Large intestine (tissue), 3 donors: ENCODE measurements at regions not wholly inside any gene's neighbourhood (a gene's known extent, or its start where the extent isn't known, plus 50 kb on each side); places are given as distances from the start of the nearest gene placed in this dataset.

Experiments
- DNase-seq, 2 donors: peaks; one replicate each; pipeline versions ENCODE4 v3.0.0 to v3.0.0-alpha.2; 2013
- H3K27ac ChIP-seq: one replicate; pipeline ENCODE4 v1.5.1; 2013; ENCODE audit warnings: low read length
- H3K27me3 ChIP-seq: 2 replicates; pipeline ENCODE4 v1.6.1; 2013; ENCODE audit warnings: low read length; ENCODE audit not compliant: control insufficient read depth, insufficient read depth
- H3K36me3 ChIP-seq: 2 replicates; pipeline ENCODE4 v1.6.1; 2013; ENCODE audit warnings: low read length; ENCODE audit not compliant: control insufficient read depth, insufficient read depth
- H3K4me1 ChIP-seq: one replicate; pipeline ENCODE4 v1.6.1; 2013; ENCODE audit warnings: low read length; ENCODE audit not compliant: control insufficient read depth, insufficient read depth
- H3K4me3 ChIP-seq: one replicate; pipeline ENCODE4 v1.5.1; 2013; ENCODE audit warnings: low read length
- H3K9me3 ChIP-seq: one replicate; pipeline ENCODE4 v1.6.1; 2013; ENCODE audit warnings: mild to moderate bottlenecking, low read depth, low read length, moderate library complexity; ENCODE audit not compliant: control insufficient read depth
- WGBS: methylation state at CpG from one replicate; pipeline ENCODE4 v1.1.5; 2013; ENCODE audit warnings: low lambda C conversion rate; ENCODE audit not compliant: insufficient coverage; 5-methylcytosine and 5-hydroxymethylcytosine counted together

GRCh38 chr1:232435729-232436128 lies 194.2 kb downstream of the SIPA1L2 start:
- WGBS = no CpG with 5 or more reads among the region's 3 CpGs
- peak; percentile 17 to 18 for DNase-seq
- H3K27me3 ChIP-seq = no peaks in the 10 kb centered on the region
- peaks cover 49% of the 10 kb centered on the region for H3K36me3 ChIP-seq
- no peaks in the 10 kb centered on the region for H3K9me3 ChIP-seq
- H3K27ac ChIP-seq = no peak overlapping the region
- no peaks in the 10 kb centered on the region for H3K4me1 ChIP-seq
- no peak overlapping the region for H3K4me3 ChIP-seq

GRCh38 chr1:232432313-232432712 lies 197.6 kb downstream of the SIPA1L2 start:
- H3K27ac ChIP-seq = no peak overlapping the region
- H3K4me1 ChIP-seq = no peaks in the 10 kb centered on the region
- H3K27me3 ChIP-seq = no peaks in the 10 kb centered on the region
- H3K9me3 ChIP-seq = no peaks in the 10 kb centered on the region
- H3K36me3 ChIP-seq = peaks cover 31% of the 10 kb centered on the region
- DNase-seq = no peak
- 100% methylated on average over 1 of the region's 8 CpGs for WGBS
- no peak overlapping the region for H3K4me3 ChIP-seq

DNA sequence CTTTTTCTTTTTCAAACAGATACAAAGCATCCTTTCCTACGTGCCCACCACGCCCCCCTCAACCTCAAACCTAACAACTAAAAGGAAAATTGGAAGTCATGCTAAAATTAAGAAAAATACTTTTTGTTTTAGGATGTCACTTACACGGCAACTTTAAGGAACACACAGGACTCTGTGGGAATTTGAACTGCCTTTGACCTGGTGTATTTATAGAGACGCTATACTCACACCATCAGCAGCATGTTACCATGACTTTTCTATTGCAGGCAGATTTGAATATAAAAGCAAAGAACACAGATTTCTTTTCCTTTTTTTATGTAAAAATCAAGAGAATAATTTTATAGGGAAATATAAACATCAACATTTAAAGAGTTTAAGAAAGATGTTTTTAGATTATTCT lies 198.2 kb downstream of the SIPA1L2 start:
- H3K27me3 ChIP-seq = no peaks in the 10 kb centered on the region
- no peak for DNase-seq
- H3K27ac ChIP-seq = no peak overlapping the region
- H3K36me3 ChIP-seq = peaks cover 35% of the 10 kb centered on the region
- WGBS = no CpG with 5 or more reads among the region's 4 CpGs
- no peaks in the 10 kb centered on the region for H3K4me1 ChIP-seq
- H3K9me3 ChIP-seq = no peaks in the 10 kb centered on the region
- no peak overlapping the region for H3K4me3 ChIP-seq

- no peaks in the 10 kb centered on the region for H3K4me1 ChIP-seq
- no peaks in the 10 kb centered on the region for H3K27me3 ChIP-seq
- H3K36me3 ChIP-seq = peaks cover 33% of the 10 kb centered on the region
- no peak for DNase-seq
- no peak overlapping the region for H3K4me3 ChIP-seq
- H3K9me3 ChIP-seq = no peaks in the 10 kb centered on the region
- no peak overlapping the region for H3K27ac ChIP-seq
- no CpG with 5 or more reads among the region's 6 CpGs for WGBS
Measured at GRCh38 chr1:232431326-232431725, 198.6 kb downstream of the SIPA1L2 start.

DNA sequence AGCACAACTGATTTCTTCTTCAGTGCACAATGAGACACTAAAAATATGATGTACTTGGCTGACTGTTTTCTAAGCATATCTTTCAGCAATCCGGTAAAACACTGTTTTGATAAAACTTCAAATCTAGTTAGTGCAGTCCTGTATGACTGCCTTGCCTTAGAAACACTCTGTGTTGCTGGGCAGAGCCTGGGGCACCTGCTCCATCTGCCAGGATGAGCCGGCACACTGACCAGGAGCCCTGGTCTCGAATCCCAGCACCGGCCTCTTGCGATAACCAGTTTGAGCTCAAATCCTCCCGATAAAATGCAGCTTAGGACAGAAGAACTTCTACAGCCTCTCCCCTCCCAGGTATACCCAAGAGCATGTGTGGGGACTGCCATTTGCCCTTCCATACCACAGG lies 199.5 kb downstream of the SIPA1L2 start:
- Histone ChIP-seq H3K9me3 (no peaks in the 10 kb centered on the region), H3K27ac (no peak overlapping the region), H3K4me1 (no peaks in the 10 kb centered on the region), H3K27me3 (no peaks in the 10 kb centered on the region), H3K4me3 (no peak overlapping the region), H3K36me3 (peaks cover 33% of the 10 kb centered on the region)
- WGBS = no CpG with 5 or more reads among the region's 6 CpGs
- no peak for DNase-seq

- Histone ChIP-seq H3K27me3 (no peaks in the 10 kb centered on the region), H3K36me3 (peaks cover 23% of the 10 kb centered on the region)
Measured at GRCh38 chr1:232428786-232429530, 201.0 kb downstream of the SIPA1L2 start.

GRCh38 chr1:232428036-232428645 lies 201.8 kb downstream of the SIPA1L2 start:
- Histone ChIP-seq H3K27ac (no peak overlapping the region), H3K9me3 (no peaks in the 10 kb centered on the region), H3K27me3 (no peaks in the 10 kb centered on the region), H3K4me3 (no peak overlapping the region), H3K4me1 (no peaks in the 10 kb centered on the region), H3K36me3 (peaks cover 23% of the 10 kb centered on the region)
- WGBS = no CpG with 5 or more reads among the region's 3 CpGs
- DNase-seq = no peak

More at GRCh38 chr1:232428786-232429530, 201.0 kb downstream of the SIPA1L2 start:
- 43% methylated on average over 2 of the region's 13 CpGs for WGBS
- H3K4me1 ChIP-seq = no peaks in the 10 kb centered on the region
- no peaks in the 10 kb centered on the region for H3K9me3 ChIP-seq
- no peak overlapping the region for H3K27ac ChIP-seq
- no peak overlapping the region for H3K4me3 ChIP-seq
- DNase-seq = no peak

DNA sequence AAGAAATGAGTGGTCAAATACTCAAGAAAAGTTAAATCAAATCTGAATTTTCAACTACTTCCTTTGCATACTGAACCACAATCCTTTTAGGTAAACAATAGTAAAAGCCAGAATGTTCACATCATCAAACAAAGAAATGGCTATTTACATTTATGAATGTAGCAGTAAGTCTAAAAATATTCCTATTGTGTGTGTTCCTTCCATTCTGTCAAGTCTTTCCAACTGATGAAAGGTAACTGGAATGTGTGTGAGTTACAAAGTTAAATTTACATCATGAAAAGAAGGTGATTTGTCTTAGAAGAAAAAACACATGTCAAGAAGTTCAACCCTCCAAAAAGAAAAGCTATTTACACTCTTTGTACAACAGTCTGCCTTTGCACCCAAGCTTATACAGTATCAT lies 203.1 kb downstream of the SIPA1L2 start:
- H3K27me3 ChIP-seq = no peaks in the 10 kb centered on the region
- no peak overlapping the region for H3K4me3 ChIP-seq
- DNase-seq = no peak
- H3K4me1 ChIP-seq = no peaks in the 10 kb centered on the region
- H3K36me3 ChIP-seq = peaks cover 18% of the 10 kb centered on the region
- no peak overlapping the region for H3K27ac ChIP-seq
- H3K9me3 ChIP-seq = no peaks in the 10 kb centered on the region

DNA sequence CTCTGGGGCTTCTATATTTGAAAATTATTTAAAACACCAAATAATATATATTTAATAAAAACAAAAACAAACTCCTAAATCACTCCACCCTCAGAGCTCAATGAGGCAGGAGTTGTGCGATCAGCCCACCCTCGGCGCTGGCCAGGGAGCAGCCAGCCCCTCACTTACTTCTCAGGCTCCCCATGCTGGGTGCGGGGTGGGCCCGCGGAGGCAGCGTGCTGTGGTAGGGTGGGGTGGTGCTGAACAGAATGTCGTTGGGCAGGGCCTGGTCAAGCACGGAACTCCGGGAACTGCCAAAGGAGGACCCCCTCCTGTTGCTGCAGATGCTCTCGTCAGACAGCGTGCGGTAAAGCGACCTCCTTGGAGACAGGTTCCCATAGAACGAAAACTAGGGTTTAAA lies 204.5 kb downstream of the SIPA1L2 start:
- no peak for DNase-seq
- no peaks in the 10 kb centered on the region for H3K27me3 ChIP-seq
- no peak overlapping the region for H3K27ac ChIP-seq
- WGBS = 96% methylated on average over 5 of the region's 15 CpGs
- H3K36me3 ChIP-seq = peaks cover 11% of the 10 kb centered on the region
- H3K4me3 ChIP-seq = no peak overlapping the region
- H3K9me3 ChIP-seq = no peaks in the 10 kb centered on the region
- H3K4me1 ChIP-seq = no peaks in the 10 kb centered on the region

- Histone ChIP-seq H3K27me3 (no peaks in the 10 kb centered on the region), H3K36me3 (peaks cover 16% of the 10 kb centered on the region), H3K4me1 (no peaks in the 10 kb centered on the region), H3K4me3 (no peak overlapping the region), H3K9me3 (no peaks in the 10 kb centered on the region), H3K27ac (no peak overlapping the region)
- no peak for DNase-seq
- 86% methylated on average over 1 of the region's 3 CpGs for WGBS
Measured at GRCh38 chr1:232423591-232423990, 206.3 kb downstream of the SIPA1L2 start.

DNA sequence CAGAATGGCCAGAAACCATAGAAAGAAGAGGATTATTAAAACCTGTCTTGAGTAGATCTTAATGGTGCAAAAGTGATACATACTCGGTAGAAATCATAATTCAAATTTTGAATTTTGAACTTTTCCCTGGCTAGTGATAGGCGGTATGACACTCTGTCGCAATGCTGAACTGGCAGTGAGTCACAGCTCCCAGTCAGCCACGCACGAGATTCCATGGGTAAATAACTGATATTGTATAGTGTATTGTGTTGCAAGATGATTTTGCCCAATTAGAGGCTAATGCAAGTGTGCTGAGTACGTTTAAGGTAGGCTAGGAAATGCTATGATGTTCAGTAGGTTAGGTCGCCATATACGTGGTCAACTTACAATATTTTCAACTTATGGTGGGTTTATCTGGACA lies 207.0 kb downstream of the SIPA1L2 start:
- Histone ChIP-seq H3K9me3 (no peaks in the 10 kb centered on the region), H3K4me3 (no peak overlapping the region), H3K27me3 (no peaks in the 10 kb centered on the region), H3K36me3 (peaks cover 17% of the 10 kb centered on the region), H3K27ac (no peak overlapping the region), H3K4me1 (no peaks in the 10 kb centered on the region)
- peak in 1 of 2 donors; percentile 11 for DNase-seq
- no CpG with 5 or more reads among the region's 8 CpGs for WGBS
